Lung (tissue), 11 donors: ENCODE measurements at regions not wholly inside any gene's neighbourhood (a gene's known extent, or its start where the extent isn't known, plus 50 kb on each side); places are given as distances from the start of the nearest gene placed in this dataset.

Source experiments
- ATAC-seq: fragments of 200-7000 bp; cut with Tn5 transposase; one replicate; pipeline ENCODE4 v1.9.1; 2020; ENCODE audit warnings: moderate number of reproducible peaks; ENCODE audit not compliant: insufficient read depth, low FRiP score
- DNase-seq, 3 donors: peaks; one replicate each; pipeline ENCODE4 v3.0.0-alpha.2; 2013 to 2017
- H3K27ac ChIP-seq, 2 donors: one replicate each; pipeline ENCODE4 v1.5.1; 2013; ENCODE audit warnings: mild to moderate bottlenecking in 2 of 2, moderate library complexity in 2 of 2, control low read depth in 1 of 2, inconsistent platforms in 1 of 2, low read depth in 1 of 2, low read length in 1 of 2
- H3K27me3 ChIP-seq, 3 donors: one replicate each; pipeline ENCODE4 v1.5.1; 2013; ENCODE audit warnings: low read length in 2 of 3; ENCODE audit not compliant: control insufficient read depth in 3 of 3, insufficient read depth in 3 of 3
- H3K36me3 ChIP-seq, 4 donors: one replicate each; pipeline ENCODE4 v1.5.1; 2013; ENCODE audit warnings: low read length in 4 of 4, mild to moderate bottlenecking in 1 of 4, moderate library complexity in 1 of 4; ENCODE audit not compliant: control insufficient read depth in 4 of 4, insufficient read depth in 4 of 4
- H3K4me1 ChIP-seq, 5 donors: one replicate each; pipeline ENCODE4 v1.5.1; 2013; ENCODE audit warnings: low read length in 5 of 5, mild to moderate bottlenecking in 2 of 5, moderate library complexity in 1 of 5; ENCODE audit not compliant: control insufficient read depth in 5 of 5, insufficient read depth in 5 of 5
- H3K4me3 ChIP-seq: one replicate; pipeline ENCODE4 v1.5.1; 2013; ENCODE audit warnings: mild to moderate bottlenecking, control low read depth, moderate library complexity
- H3K9ac ChIP-seq, 2 donors: one replicate each; pipeline ENCODE4 v1.5.1; 2013; ENCODE audit warnings: low read length in 2 of 2, control low read depth in 1 of 2; ENCODE audit not compliant: insufficient read depth in 1 of 2
- H3K9me3 ChIP-seq, 4 donors: one replicate each; pipeline ENCODE4 v1.5.1; 2013; ENCODE audit warnings: low read length in 3 of 4, mild to moderate bottlenecking in 1 of 4, moderate library complexity in 1 of 4; ENCODE audit not compliant: control insufficient read depth in 4 of 4, insufficient read depth in 3 of 4
- WGBS, 2 donors: extraction: QIAGEN DNeasy Blood & Tissue Kit; methylation state at CpG; one replicate each; pipeline ENCODE4 v1.1.7; 2013; 5-methylcytosine and 5-hydroxymethylcytosine counted together
- TF ChIP-seq, protein P1 (sequence below): IDR thresholded peaks from 2 replicates; pipeline ENCODE4 v1.5.1; 2012; ENCODE audit warnings: mild to moderate bottlenecking; ENCODE audit errors: control extremely low read depth, extremely low read depth
- donor health status: control.
- donor health status: control.
- donor health status: Bipolar disorder and iron deficiency.
- donor health status: healthy.
- donor health status: DM: yes; HTN: yes; CAD: no.

DNA sequence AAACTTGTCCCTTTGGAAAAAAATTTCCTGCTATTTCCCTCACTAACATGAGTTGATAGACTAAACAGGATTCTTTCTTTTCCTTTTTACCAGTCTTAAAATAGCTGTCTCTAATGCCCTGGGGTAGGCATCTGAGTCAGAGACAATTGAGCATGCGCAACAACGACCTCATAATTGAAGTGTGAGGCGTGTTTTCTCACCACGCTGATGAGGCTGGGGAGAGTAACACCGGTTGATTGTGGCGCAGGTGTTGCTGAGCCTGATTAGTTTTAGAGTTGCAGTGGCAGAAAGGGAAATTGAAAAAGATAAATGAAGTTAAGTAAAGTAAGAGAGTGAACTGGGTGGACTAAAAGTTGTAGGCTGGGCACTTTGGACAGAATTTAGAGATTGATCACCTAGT lies 213.7 kb downstream of the TLR4 start:
- DNase-seq = no peak
- H3K36me3 ChIP-seq = no peaks in the 10 kb centered on the region
- TF ChIP-seq, protein P1, sequence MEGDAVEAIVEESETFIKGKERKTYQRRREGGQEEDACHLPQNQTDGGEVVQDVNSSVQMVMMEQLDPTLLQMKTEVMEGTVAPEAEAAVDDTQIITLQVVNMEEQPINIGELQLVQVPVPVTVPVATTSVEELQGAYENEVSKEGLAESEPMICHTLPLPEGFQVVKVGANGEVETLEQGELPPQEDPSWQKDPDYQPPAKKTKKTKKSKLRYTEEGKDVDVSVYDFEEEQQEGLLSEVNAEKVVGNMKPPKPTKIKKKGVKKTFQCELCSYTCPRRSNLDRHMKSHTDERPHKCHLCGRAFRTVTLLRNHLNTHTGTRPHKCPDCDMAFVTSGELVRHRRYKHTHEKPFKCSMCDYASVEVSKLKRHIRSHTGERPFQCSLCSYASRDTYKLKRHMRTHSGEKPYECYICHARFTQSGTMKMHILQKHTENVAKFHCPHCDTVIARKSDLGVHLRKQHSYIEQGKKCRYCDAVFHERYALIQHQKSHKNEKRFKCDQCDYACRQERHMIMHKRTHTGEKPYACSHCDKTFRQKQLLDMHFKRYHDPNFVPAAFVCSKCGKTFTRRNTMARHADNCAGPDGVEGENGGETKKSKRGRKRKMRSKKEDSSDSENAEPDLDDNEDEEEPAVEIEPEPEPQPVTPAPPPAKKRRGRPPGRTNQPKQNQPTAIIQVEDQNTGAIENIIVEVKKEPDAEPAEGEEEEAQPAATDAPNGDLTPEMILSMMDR = no peak
- ATAC-seq = no peak
- H3K9me3 ChIP-seq = no peaks in the 10 kb centered on the region
- no peaks in the 10 kb centered on the region for H3K4me1 ChIP-seq
- no peak overlapping the region for H3K4me3 ChIP-seq
- no peaks in the 10 kb centered on the region for H3K27me3 ChIP-seq
- H3K27ac ChIP-seq = no peak overlapping the region
- H3K9ac ChIP-seq = no peak overlapping the region
- WGBS, 2 donors = 58 to 74% methylated on average over 6 of the region's 6 CpGs

DNA sequence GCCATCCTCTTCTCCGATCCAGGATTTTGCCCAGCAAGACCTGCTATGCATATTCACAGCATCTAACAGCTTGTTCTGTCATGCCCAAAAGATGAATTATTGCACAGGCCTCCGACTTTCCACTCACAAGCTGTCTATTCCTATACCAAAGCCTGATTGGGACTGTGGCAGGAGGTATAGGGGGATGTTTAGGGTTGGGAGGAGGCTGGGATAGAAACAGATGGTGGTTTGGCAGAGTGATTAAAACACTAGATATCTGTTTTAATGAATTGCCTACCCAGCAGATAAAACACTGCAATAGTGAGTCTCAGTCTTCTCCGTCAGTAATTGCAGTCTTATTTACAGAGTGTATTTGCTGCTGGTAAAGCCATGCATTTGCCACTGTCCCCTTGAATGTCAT lies 215.3 kb downstream of the TLR4 start:
- H3K9me3 ChIP-seq = no peaks in the 10 kb centered on the region

DNA sequence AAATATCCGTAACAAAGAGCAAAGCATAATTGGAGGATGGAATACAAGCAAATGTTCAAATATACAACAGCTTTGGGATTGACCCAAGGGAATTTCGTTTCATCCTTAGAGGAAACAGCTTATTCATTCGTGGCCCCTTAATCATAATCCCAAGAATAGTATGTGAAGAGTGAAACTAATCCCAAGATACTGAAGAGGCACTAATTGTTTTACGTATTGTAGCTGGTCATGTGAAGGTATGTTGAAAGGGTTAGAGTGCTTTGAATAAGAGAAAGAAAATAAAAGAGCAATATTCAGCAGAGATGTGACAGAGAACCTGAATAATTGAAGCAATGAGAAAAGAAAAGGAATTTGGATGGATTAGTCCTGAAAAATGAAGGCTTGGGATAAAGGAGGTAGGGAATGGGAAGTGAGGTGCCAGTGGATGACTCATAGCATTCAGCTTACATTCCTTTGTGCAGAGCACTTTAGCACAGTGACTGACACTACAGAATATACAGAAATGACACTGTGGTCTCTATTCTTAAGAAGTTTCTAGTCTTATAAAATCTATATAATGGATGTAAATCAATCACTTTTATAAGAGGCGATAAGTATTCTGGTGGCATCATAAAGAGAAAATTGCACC lies 221.9 kb downstream of the TLR4 start:
- DNase-seq (no peak), ATAC-seq (no peak)
- TF ChIP-seq, protein P1 = no peak
- Histone ChIP-seq H3K4me1 (no peaks in the 10 kb centered on the region), H3K4me3 (no peak overlapping the region), H3K27ac (no peak overlapping the region), H3K9ac (no peak overlapping the region), H3K9me3 (peaks cover 0 to 3% (median 0%) of the 10 kb centered on the region in 4 donors), H3K27me3 (no peaks in the 10 kb centered on the region), H3K36me3 (no peaks in the 10 kb centered on the region)
- WGBS, 2 donors = 70 to 81% methylated on average over 5 of the region's 5 CpGs

More for the DNA sequence above, 215.3 kb downstream of the TLR4 start:
- H3K4me1 ChIP-seq = no peaks in the 10 kb centered on the region
- 67 to 82% methylated on average over 3 of the region's 3 CpGs for WGBS, 2 donors
- TF ChIP-seq, protein P1 = no peak
- no peak for ATAC-seq
- no peak for DNase-seq
- H3K36me3 ChIP-seq = no peaks in the 10 kb centered on the region
- H3K27ac ChIP-seq = no peak overlapping the region
- no peak overlapping the region for H3K4me3 ChIP-seq
- no peak overlapping the region for H3K9ac ChIP-seq
- no peaks in the 10 kb centered on the region for H3K27me3 ChIP-seq

DNA sequence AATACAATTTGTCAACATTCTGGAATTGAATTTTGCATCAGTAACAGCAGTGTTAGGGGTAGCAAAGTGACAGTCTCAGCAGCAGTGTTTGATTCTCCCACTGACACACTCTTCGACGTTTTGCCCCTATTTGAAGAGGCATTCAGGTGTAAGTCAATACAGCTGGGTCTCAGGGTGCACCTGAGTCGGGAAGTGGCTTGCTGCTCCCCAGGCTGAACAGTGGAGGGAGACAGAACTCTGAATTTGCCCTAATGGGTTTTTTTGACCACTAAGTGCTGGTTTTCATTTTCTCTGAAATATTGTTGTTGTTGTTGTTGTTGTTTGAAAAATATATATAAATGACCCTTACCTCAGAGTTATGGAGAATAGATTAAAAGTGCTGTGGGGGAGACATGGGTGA lies 223.2 kb downstream of the TLR4 start:
- H3K9ac ChIP-seq = no peak overlapping the region
- peaks cover 0 to 3% (median 0%) of the 10 kb centered on the region in 4 donors for H3K9me3 ChIP-seq
- ATAC-seq (no peak), DNase-seq (no peak)
- H3K4me1 ChIP-seq = no peaks in the 10 kb centered on the region
- no peaks in the 10 kb centered on the region for H3K27me3 ChIP-seq
- 48 to 54% methylated on average over 3 of the region's 3 CpGs for WGBS, 2 donors
- no peak overlapping the region for H3K27ac ChIP-seq
- TF ChIP-seq, protein P1 = no peak
- H3K4me3 ChIP-seq = no peak overlapping the region
- H3K36me3 ChIP-seq = no peaks in the 10 kb centered on the region
